LNCAP (cell line): ENCODE measurements at regions not wholly inside any gene's neighbourhood (a gene's known extent, or its start where the extent isn't known, plus 50 kb on each side); places are given as distances from the start of the nearest gene placed in this dataset.

Experiments
- TF ChIP-seq, protein P1 (sequence below): fragments of 450-650 bp; IDR thresholded peaks from 2 replicates; pipeline ENCODE4 v1.5.1; 2017; ENCODE audit warnings: mild to moderate bottlenecking

DNA sequence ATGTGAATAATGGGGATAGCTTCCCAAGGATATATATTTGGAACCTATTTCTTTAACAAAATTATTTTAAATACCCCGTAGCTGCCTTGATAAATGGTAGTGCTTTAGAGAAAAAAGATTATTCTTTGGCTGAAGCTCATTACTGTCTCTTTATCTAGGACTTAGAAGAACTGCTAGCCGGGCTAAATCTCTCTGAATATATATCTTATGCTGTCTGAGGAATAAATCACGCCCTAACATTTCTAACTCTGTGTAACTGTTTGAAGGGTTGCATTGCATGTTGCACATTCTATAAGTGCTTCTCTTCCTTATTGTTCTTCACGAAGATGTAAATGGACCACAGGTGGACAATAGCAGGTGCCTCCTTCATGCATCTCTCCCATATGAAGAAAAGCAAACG, 585.0 kb upstream of the ZP4 start:
- TF ChIP-seq, protein P1, sequence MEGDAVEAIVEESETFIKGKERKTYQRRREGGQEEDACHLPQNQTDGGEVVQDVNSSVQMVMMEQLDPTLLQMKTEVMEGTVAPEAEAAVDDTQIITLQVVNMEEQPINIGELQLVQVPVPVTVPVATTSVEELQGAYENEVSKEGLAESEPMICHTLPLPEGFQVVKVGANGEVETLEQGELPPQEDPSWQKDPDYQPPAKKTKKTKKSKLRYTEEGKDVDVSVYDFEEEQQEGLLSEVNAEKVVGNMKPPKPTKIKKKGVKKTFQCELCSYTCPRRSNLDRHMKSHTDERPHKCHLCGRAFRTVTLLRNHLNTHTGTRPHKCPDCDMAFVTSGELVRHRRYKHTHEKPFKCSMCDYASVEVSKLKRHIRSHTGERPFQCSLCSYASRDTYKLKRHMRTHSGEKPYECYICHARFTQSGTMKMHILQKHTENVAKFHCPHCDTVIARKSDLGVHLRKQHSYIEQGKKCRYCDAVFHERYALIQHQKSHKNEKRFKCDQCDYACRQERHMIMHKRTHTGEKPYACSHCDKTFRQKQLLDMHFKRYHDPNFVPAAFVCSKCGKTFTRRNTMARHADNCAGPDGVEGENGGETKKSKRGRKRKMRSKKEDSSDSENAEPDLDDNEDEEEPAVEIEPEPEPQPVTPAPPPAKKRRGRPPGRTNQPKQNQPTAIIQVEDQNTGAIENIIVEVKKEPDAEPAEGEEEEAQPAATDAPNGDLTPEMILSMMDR, result no peak

DNA sequence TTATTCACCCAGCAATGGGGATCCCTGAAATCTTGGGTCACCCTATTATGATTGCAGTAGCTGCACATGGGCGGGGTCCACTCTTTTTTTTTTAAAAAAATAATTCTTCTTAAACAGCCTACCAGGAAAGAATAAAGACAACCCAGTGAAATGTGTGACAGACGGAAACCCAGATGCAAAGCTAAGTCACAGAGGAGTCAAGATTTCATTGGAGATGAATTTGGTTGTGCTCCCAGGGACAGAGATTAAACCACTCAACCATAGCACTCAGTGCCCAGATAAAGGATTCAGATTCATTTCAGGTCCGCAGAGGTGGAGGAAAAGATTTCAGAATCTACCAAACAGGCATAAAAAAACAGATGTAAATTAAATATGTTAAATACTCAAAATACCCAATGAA, 583.5 kb upstream of the ZP4 start:
- TF ChIP-seq, protein P1, result no peak

DNA sequence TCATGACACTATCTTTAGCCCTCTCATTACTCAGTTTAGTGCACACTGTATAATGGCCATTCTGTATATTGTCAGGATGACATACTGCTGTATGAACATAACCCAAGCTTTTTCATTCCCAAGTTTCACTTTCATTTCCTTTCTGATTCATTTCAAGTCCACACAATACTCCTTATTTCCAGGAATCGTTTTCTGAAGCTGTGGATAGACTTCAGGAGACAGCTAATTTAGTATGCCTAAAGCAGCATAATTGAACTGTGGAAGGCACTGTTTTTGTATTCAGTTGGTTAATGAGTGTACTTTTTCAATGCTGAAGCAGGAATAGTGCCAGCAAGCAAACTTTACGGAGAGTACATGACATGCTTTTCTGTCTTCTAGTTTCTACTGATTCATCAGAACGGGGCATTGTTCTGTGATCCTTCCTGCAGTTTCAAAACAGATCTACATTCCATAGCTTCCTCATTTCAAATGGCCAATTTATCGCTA, 578.5 kb upstream of the ZP4 start:
- TF ChIP-seq, protein P1, result no peak

DNA sequence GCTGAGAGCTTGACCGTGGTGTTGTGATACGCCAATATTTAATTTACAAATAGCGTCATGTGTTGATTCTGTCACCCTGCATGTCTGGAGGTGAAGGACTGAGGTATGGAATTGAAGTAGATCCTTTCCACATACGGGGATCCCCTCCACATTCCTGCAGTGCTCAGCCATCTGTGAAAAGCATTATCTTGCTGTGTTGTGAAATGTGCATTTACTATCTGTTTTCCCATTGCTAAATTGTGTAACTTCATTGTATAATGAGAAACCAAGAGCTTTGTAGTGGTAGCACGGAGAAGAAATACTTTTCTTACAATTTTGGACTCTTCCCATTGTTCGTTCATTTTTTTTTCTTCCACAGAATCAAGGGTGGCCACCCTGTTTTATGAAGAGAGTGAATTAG, 577.3 kb upstream of the ZP4 start:
- TF ChIP-seq, protein P1, result no peak

DNA sequence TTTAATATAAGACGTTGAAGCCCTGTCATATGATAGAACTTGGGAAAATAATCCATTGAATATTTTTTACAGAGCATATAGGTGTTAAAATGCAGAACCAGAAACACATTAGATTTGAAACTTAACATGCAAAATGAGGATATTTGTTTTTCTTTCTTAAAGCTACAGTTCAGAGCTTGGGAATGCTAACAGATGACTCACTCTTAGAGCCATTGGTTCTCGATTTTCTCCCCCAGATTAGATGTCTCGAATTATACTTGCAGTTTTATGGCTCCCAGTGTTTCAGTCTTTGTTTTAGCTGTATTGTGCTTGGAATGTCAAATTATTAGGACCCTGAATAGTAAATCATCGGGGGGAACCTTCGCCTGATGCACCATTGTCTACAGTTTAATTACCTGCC, 575.7 kb upstream of the ZP4 start:
- TF ChIP-seq, protein P1, result no peak

DNA sequence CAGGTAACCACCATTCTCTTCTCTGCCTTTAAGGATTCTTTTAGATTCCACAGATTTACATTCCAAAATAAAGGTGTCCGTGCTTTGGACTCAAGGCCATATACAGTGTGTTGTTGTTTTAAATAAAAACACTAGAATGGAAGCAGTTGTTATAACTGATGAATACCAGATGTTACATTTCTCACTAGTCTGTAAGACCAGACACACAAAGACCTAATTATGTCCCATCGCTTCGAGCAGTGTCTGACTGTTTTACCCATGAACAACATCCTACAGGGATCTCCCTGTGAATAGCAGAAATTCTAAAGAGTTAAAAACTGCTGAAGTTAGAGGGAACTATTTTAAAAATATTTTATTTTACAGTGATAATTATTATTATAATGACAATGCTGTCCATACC, 574.7 kb upstream of the ZP4 start:
- TF ChIP-seq, protein P1, result no peak

DNA sequence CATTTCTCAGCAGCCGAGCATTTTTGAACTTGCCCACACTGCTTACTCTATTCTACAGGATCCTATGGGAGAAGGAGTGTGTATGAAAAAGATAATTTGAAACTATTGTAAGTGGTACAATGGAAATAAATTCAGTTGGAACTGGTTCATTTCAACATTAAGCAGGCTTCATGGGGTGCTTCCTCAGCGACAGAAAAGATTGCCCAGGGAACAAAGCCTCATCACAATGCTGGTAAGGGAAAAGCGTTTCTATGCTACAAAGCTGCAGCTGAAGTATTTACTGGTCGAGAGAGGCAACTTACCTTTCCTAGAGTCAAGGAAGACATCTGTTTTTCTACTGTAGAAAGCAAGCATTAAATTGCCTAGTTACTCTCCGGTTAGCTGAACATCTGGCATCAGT, 568.2 kb upstream of the ZP4 start:
- TF ChIP-seq, protein P1, result no peak

DNA sequence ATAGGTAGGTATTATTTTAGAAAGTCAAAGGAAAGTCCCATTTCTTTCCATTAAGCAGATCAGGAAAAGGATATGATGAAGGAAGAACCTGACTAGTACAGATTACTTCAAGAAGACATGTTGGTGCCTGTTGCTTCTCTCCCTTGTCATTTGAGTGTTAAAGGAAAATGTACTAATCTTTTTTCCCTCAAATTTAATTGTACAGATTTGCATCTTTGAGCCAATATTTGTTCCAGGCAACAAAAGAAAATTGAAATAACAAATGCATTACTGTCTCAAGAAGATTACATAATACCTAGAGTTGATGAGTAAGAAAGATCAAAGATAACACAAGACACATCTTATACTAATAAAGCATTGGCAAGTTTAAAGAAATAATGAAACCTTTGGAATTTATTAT, 566.9 kb upstream of the ZP4 start:
- TF ChIP-seq, protein P1, result no peak
